SK-N-SH (cell line): ENCODE measurements at regions not wholly inside any gene's neighbourhood (a gene's known extent, or its start where the extent isn't known, plus 50 kb on each side); places are given as distances from the start of the nearest gene placed in this dataset.

Source experiments
- CTCF ChIA-PET: fragments of 300-600, 350-600 bp; formaldehyde crosslinking; extraction: SDS; loops from one replicate; lab custom pipeline; 2021; lab: Yijun Ruan, JAX
- POLR2A ChIA-PET: fragments of 350-600 bp; sonication (Branson Sonifier 250); formaldehyde crosslinking; extraction: SDS; loops from one replicate; lab custom pipeline; 2020; ENCODE audit warnings: antibody characterized with exemption, inconsistent platforms; lab: Yijun Ruan, JAX
- DNase-seq: peaks from one replicate; pipeline ENCODE4 v3.0.0; 2012
- H2AFZ ChIP-seq: fragments of 200-600 bp; sonication (generic); 2 replicates; pipeline ENCODE4 v1.8.1; 2016; ENCODE audit warnings: antibody characterized with exemption, mild to moderate bottlenecking, low read depth
- H3F3A ChIP-seq: fragments of 200-600 bp; sonication (generic); replicated peaks from 2 replicates; pipeline ENCODE3; 2016; ENCODE audit warnings: antibody characterized with exemption, mild to moderate bottlenecking; ENCODE audit not compliant: insufficient read depth
- H3K27ac ChIP-seq, 2 experiments: fragments of 200-500 bp in 1 of 2; fragments of 200-600 bp in 1 of 2; sonication (Bioruptor generic) in 1 of 2; sonication (generic), shearing (Covaris generic) in 1 of 2; 2 replicates each; pipeline versions ENCODE4 v1.5.1 to v1.6.1; 2014 to 2016; ENCODE audit warnings: low read depth in 2 of 2, inconsistent platforms in 1 of 2, low read length in 1 of 2, mild to moderate bottlenecking in 1 of 2, mixed read lengths in 1 of 2
- H3K27me3 ChIP-seq: fragments of 200-600 bp; sonication (generic), shearing (Covaris generic); 2 replicates; pipeline ENCODE4 v1.6.1; 2016; ENCODE audit warnings: mixed run types; ENCODE audit not compliant: insufficient read depth
- H3K36me3 ChIP-seq, 2 experiments: fragments of 200-500 bp in 1 of 2; fragments of 200-600 bp in 1 of 2; sonication (Bioruptor generic) in 1 of 2; sonication (generic) in 1 of 2; replicated peaks in 1 of 2; 2 replicates each; pipeline versions ENCODE3 to v1.5.1; 2014 to 2016; ENCODE audit warnings: low read length in 1 of 2, mild to moderate bottlenecking in 1 of 2; ENCODE audit not compliant: insufficient read depth in 2 of 2, control insufficient read depth in 1 of 2
- H3K4me1 ChIP-seq, 2 experiments: fragments of 200-500 bp in 1 of 2; fragments of 200-600 bp in 1 of 2; sonication (Bioruptor generic) in 1 of 2; sonication (generic), shearing (Covaris generic) in 1 of 2; 2 replicates each; pipeline versions ENCODE4 v1.5.1 to v1.6.1; 2014 to 2016; ENCODE audit warnings: low read depth in 1 of 2, low read length in 1 of 2, mixed run types in 1 of 2; ENCODE audit not compliant: insufficient read depth in 2 of 2, control insufficient read depth in 1 of 2
- H3K4me2 ChIP-seq: fragments of 200-600 bp; sonication (generic), shearing (Covaris generic); 2 replicates; pipeline ENCODE4 v1.6.1; 2017; ENCODE audit warnings: mixed run types
- H3K4me3 ChIP-seq, 2 experiments: fragments of 200-500 bp in 1 of 2; fragments of 200-600 bp in 1 of 2; sonication (Bioruptor generic) in 1 of 2; sonication (generic), shearing (Covaris generic) in 1 of 2; 2 replicates each; pipeline versions ENCODE4 v1.5.1 to v1.8.1; 2014 to 2016; ENCODE audit warnings: low read depth in 2 of 2, inconsistent platforms in 1 of 2, low read length in 1 of 2, mild to moderate bottlenecking in 1 of 2, mixed read lengths in 1 of 2, moderate library complexity in 1 of 2
- H3K79me2 ChIP-seq: fragments of 200-600 bp; sonication (generic); 2 replicates; pipeline ENCODE4 v1.8.1; 2017; ENCODE audit warnings: mild to moderate bottlenecking; ENCODE audit not compliant: insufficient read depth
- H3K9ac ChIP-seq: fragments of 200-600 bp; sonication (generic); 2 replicates; pipeline ENCODE4 v1.6.1; 2017; ENCODE audit warnings: mixed run types
- H3K9me2 ChIP-seq: fragments of 200-600 bp; sonication (generic); 2 replicates; pipeline ENCODE4 v1.6.1; 2017; ENCODE audit warnings: mixed run types
- H3K9me3 ChIP-seq: fragments of 200-600 bp; sonication (generic); 2 replicates; pipeline ENCODE4 v1.6.1; 2017; ENCODE audit warnings: mixed run types, mild to moderate bottlenecking, moderate library complexity
- H4K20me1 ChIP-seq: fragments of 200-600 bp; sonication (generic); 2 replicates; pipeline ENCODE4 v1.6.1; 2017; ENCODE audit warnings: mild to moderate bottlenecking, mixed run types; ENCODE audit not compliant: insufficient read depth
- CHD2 ChIP-seq: fragments of 150-350 bp; IDR thresholded peaks from 2 replicates; pipeline ENCODE4 v1.6.1; 2018; ENCODE audit warnings: low read length; ENCODE audit not compliant: partially characterized antibody
- CTCF ChIP-seq: fragments of 200-600 bp; sonication (generic); IDR thresholded peaks from 2 replicates; pipeline ENCODE4 v1.6.1; 2017; ENCODE audit warnings: antibody characterized with exemption, mild to moderate bottlenecking, moderate library complexity
- ELF1 ChIP-seq: IDR thresholded peaks from 2 replicates; pipeline ENCODE4 v1.4.0; 2012
- EP300 ChIP-seq, 2 experiments: IDR thresholded peaks; 2 replicates each; pipeline versions ENCODE4 v1.4.0 to v1.6.1; 2012; ENCODE audit warnings: borderline replicate concordance in 1 of 2, low read depth in 1 of 2, low read length in 1 of 2
- FOXJ3 ChIP-seq: sonication (generic); formaldehyde crosslinking; IDR thresholded peaks from 2 replicates; pipeline ENCODE4 v1.5.1; 2020; ENCODE audit warnings: mild to moderate bottlenecking, missing genetic modification reagents
- FOXM1 ChIP-seq: IDR thresholded peaks from 2 replicates; pipeline ENCODE4 v1.4.0; 2012; ENCODE audit warnings: low read depth, mild to moderate bottlenecking
- GATA2 ChIP-seq: sonication (generic); formaldehyde crosslinking; IDR thresholded peaks from 2 replicates; pipeline ENCODE4 v1.5.0; 2020; ENCODE audit warnings: mild to moderate bottlenecking, missing genetic modification reagents
- MAX ChIP-seq: IDR thresholded peaks from 2 replicates; pipeline ENCODE4 v1.4.0; 2012; ENCODE audit warnings: low read depth
- MEF2A ChIP-seq: IDR thresholded peaks from 2 replicates; pipeline ENCODE4 v1.4.0; 2012; ENCODE audit warnings: low read depth, borderline replicate concordance
- MXI1 ChIP-seq: IDR thresholded peaks from 2 replicates; pipeline ENCODE4 v1.6.1; 2012; ENCODE audit warnings: mild to moderate bottlenecking, low read depth, low read length, improper control_type of control experiment
- PBX3 ChIP-seq: IDR thresholded peaks from 2 replicates; pipeline ENCODE4; 2012
- RAD21 ChIP-seq: IDR thresholded peaks from 2 replicates; pipeline ENCODE4 v1.6.1; 2012; ENCODE audit warnings: mild to moderate bottlenecking, low read length
- RCOR1 ChIP-seq: fragments of 150-350 bp; IDR thresholded peaks from 2 replicates; pipeline ENCODE4 v1.6.1; 2017; ENCODE audit warnings: antibody characterized with exemption, low read length
- RFX5 ChIP-seq: IDR thresholded peaks from 2 replicates; pipeline ENCODE4 v1.6.1; 2012; ENCODE audit warnings: mild to moderate bottlenecking, improper control_type of control experiment, low read length
- RXRA ChIP-seq: IDR thresholded peaks from 2 replicates; pipeline ENCODE4 v1.4.0; 2012; ENCODE audit warnings: low read depth, mild to moderate bottlenecking, borderline replicate concordance
- SMC3 ChIP-seq: IDR thresholded peaks from 2 replicates; pipeline ENCODE4 v1.6.1; 2012; ENCODE audit warnings: low read depth, low read length, improper control_type of control experiment
- TCF12 ChIP-seq: IDR thresholded peaks from 2 replicates; pipeline ENCODE4 v1.4.0; 2012
- USF2 ChIP-seq: fragments of 150-350 bp; IDR thresholded peaks from 2 replicates; pipeline ENCODE4 v1.6.1; 2017; ENCODE audit warnings: antibody characterized with exemption, low read length, low read depth, borderline replicate concordance
- whole genome bisulfite sequencing: methylation state at CpG from one replicate; pipeline ENCODE4 v1.1.6; 2017; ENCODE audit warnings: low lambda C conversion rate; 5-methylcytosine and 5-hydroxymethylcytosine counted together

- no peak for TF ChIP-seq CTCF
- TF ChIP-seq CHD2: no peak
- no peak for TF ChIP-seq RXRA
- no peak for TF ChIP-seq SMC3
- TF ChIP-seq PBX3: no peak
- no peak for TF ChIP-seq RCOR1
- TF ChIP-seq USF2: no peak
- no peak for TF ChIP-seq MXI1
- no peak for TF ChIP-seq TCF12
- no peak for TF ChIP-seq MEF2A
- no peak for TF ChIP-seq GATA2 (CRISPR knock-in tag)
Observed at GRCh38 chr10:123389520-123389919, 235.3 kb downstream of the BUB3 start (continued).

- ChIA-PET CTCF (interaction anchor here (0.6 to 0.8 kb wide), 3 partner anchors 10 to 12 kb away, joined by 3 read pairs; no protein-coding TSS in a partner anchor), POLR2A (no interaction called here)
- no peaks in the 10 kb centered on the region for H3K27me3 ChIP-seq
- H3K36me3 ChIP-seq: no peaks in the 10 kb centered on the region
- no peak overlapping the region for H2AFZ ChIP-seq
- DNase-seq: peak; percentile 17
- no peaks in the 10 kb centered on the region for H3K9me3 ChIP-seq
- 25% methylated on average over 3 of the region's 4 CpGs for WGBS
- H3F3A ChIP-seq: no peaks in the 10 kb centered on the region
- no peak overlapping the region for H3K9ac ChIP-seq
- H3K27ac ChIP-seq: no peak overlapping the region
- H3K9me2 ChIP-seq: no peaks in the 10 kb centered on the region
- H3K79me2 ChIP-seq: no peaks in the 10 kb centered on the region
- no peak overlapping the region for H3K4me2 ChIP-seq
- TF ChIP-seq SMC3 (no peak), ELF1 (no peak), GATA2 (CRISPR knock-in tag) (no peak)
- H4K20me1 ChIP-seq: no peaks in the 10 kb centered on the region
- H3K4me3 ChIP-seq: no peak overlapping the region
- H3K4me1 ChIP-seq: no peaks in the 10 kb centered on the region
Observed at GRCh38 chr10:123390332-123390731, 236.1 kb downstream of the BUB3 start.

- Histone ChIP-seq H3K4me2 (no peak overlapping the region), H3K4me1 (no peaks in the 10 kb centered on the region), H3K9me2 (no peaks in the 10 kb centered on the region), H3K27ac (no peak overlapping the region)
- CTCF ChIA-PET: interaction anchor here (0.7 to 0.8 kb wide), 2 partner anchors 10 to 12 kb away, joined by 3 read pairs; no protein-coding TSS in a partner anchor
- POLR2A ChIA-PET: no interaction called here
- TF ChIP-seq RAD21 (no peak), EP300 (IDR thresholded peaks at IDR 0.05; ENCODE audit: borderline replicate concordance in 1 of 2, low read depth in 1 of 2, low read length in 1 of 2) (no peak), MAX (no peak), FOXM1 (no peak), RXRA (no peak), RFX5 (no peak), CTCF (no peak), RCOR1 (no peak), FOXJ3 (CRISPR knock-in tag) (no peak)
- TF ChIP-seq, all 33 proteins: peak for 0
- Histone ChIP-seq H2AFZ (no peak overlapping the region), H3K27me3 (no peaks in the 10 kb centered on the region), H3K79me2 (no peaks in the 10 kb centered on the region), H3K9ac (no peak overlapping the region), H3K36me3 (no peaks in the 10 kb centered on the region), H3F3A (no peaks in the 10 kb centered on the region), H3K4me3 (no peak overlapping the region), H3K9me3 (no peaks in the 10 kb centered on the region), H4K20me1 (no peaks in the 10 kb centered on the region)
- DNase-seq: no peak
- 47% methylated on average over 9 of the region's 9 CpGs for WGBS
Observed at GRCh38 chr10:123390874-123391273, 236.7 kb downstream of the BUB3 start.
